ENCODE measurements at regions not wholly inside any gene's neighbourhood (a gene's known extent, or its start where the extent isn't known, plus 50 kb on each side); places are given as distances from the start of the nearest gene placed in this dataset.

DNA sequence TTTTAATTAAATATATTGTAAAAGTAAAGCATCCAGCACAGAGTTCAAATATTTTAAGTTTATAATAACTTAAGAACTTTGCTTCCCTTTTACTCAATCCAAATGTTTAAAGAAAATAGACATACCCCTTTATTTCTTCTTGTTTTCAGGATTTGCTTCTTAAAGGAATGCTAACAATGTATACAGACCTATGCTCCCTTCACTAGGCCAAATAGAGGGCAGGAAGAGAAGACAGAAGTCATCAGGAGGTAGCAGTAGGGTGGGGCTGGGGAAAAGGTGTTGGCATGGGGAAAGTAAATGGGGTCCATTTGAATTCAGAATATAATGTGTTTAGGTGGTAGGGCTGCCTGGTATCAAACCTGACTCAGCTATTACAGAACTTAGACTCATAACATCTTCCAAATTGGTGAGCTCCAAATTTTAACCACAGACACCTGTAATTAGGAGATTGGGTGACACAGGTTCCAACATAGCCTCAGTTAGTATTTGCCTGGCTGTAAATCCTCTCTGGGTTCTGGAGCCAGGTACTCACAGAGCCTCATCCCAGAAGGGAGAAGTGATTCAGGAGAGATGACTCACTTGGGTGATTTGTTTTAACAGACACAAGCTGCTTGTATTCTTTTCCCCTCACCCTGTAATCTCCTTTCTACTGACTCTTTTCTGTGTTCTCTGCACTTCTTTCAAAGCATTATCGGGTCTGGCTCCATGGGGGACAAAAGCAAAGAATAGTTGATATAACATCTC is 60.1 kb upstream of the DUSP10 start:
- Mint-ChIP-seq H3K36me3 (no peaks in the 10 kb centered on the region), H3K4me1 (ENCODE audit: unreplicated experiment) (peaks cover 6% of the 10 kb centered on the region), H3K9me3 (no peaks in the 10 kb centered on the region), H3K4me3 (no peak overlapping the region), H3K27me3 (no peaks in the 10 kb centered on the region), H3K27ac (no peak overlapping the region)
- no peak for DNase-seq (ENCODE audit: extremely low spot score, unreplicated experiment)
- TF ChIP-seq, protein P1, sequence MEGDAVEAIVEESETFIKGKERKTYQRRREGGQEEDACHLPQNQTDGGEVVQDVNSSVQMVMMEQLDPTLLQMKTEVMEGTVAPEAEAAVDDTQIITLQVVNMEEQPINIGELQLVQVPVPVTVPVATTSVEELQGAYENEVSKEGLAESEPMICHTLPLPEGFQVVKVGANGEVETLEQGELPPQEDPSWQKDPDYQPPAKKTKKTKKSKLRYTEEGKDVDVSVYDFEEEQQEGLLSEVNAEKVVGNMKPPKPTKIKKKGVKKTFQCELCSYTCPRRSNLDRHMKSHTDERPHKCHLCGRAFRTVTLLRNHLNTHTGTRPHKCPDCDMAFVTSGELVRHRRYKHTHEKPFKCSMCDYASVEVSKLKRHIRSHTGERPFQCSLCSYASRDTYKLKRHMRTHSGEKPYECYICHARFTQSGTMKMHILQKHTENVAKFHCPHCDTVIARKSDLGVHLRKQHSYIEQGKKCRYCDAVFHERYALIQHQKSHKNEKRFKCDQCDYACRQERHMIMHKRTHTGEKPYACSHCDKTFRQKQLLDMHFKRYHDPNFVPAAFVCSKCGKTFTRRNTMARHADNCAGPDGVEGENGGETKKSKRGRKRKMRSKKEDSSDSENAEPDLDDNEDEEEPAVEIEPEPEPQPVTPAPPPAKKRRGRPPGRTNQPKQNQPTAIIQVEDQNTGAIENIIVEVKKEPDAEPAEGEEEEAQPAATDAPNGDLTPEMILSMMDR (conservative IDR thresholded peaks at IDR 0.05), result no peak

DNA sequence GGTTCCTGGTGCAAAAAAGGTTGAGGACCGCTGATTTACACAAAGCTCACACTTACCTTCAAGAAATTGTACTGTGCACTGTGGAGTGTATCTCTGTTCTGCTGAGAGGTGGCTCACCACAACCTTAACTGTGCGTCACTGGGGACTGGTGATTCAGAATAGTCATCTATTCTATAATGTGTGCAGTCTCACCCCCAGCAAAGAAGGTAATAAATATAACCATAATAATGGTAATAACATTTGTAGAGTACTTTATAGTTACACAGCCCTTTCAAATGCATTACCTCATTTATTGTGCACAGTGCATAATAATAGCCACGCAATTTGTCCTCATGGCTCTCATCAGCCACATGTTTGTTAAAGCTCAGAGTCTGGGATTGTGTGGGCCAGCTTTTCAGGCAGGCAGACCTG is 59.4 kb upstream of the DUSP10 start:
- no peaks in the 10 kb centered on the region for H3K27me3 Mint-ChIP-seq
- no peak for DNase-seq (ENCODE audit: extremely low spot score, unreplicated experiment)
- no peaks in the 10 kb centered on the region for H3K9me3 Mint-ChIP-seq
- no peak overlapping the region for H3K4me3 Mint-ChIP-seq
- H3K27ac Mint-ChIP-seq, result no peak overlapping the region
- H3K36me3 Mint-ChIP-seq, result no peaks in the 10 kb centered on the region
- peaks cover 6% of the 10 kb centered on the region for H3K4me1 Mint-ChIP-seq (ENCODE audit: unreplicated experiment)
- TF ChIP-seq, protein P1 (conservative IDR thresholded peaks at IDR 0.05), result no peak

DNA sequence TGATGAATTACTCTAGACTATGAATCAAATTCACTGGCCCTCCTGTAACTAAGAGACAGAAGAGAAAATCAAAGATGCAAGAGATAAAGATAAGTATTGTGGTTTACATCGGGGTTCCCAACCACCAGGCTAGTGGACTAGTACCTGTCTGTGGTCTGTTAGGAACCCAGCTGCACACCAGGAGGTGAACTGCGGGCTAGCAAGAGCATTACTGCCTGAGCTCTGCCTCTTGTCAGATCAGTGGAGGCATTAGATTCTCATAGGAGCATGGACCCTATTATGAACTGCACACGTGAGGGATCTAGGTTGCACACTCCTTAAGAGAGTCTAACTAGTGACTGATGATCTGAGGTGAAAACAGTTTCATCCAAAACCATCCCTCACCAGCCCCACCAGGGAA is 58.9 kb upstream of the DUSP10 start:
- DNase-seq (ENCODE audit: extremely low spot score, unreplicated experiment), result no peak
- Mint-ChIP-seq H3K4me1 (ENCODE audit: unreplicated experiment) (peaks cover 6% of the 10 kb centered on the region), H3K9me3 (no peaks in the 10 kb centered on the region), H3K27me3 (no peaks in the 10 kb centered on the region), H3K36me3 (no peaks in the 10 kb centered on the region), H3K27ac (no peak overlapping the region), H3K4me3 (no peak overlapping the region)
- TF ChIP-seq, protein P1 (conservative IDR thresholded peaks at IDR 0.05), result no peak

DNA sequence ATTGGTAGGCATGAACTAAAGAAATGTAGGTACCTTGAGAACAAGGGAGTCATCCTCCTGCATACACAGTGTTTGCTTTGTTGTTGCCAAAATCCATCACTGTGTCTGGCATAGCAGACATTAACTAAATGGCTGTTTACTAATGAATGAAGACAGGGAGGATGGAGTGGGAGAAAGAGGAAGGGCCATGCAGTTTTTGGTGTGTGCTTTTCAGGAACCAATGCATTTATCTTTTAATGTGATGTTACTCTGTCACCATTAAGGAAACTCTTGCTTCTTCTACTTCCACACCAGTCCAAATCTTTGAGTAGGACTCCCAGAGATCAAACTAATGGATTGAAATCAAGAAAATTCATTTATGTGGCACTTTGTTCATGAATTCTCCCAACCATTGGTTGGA is 55.6 kb upstream of the DUSP10 start:
- H3K27ac Mint-ChIP-seq, result no peak overlapping the region
- DNase-seq (ENCODE audit: extremely low spot score, unreplicated experiment), result no peak
- H3K4me1 Mint-ChIP-seq (ENCODE audit: unreplicated experiment), result peaks cover 6% of the 10 kb centered on the region
- peaks cover under 1% of the 10 kb centered on the region for H3K9me3 Mint-ChIP-seq
- H3K27me3 Mint-ChIP-seq, result no peaks in the 10 kb centered on the region
- TF ChIP-seq, protein P1 (conservative IDR thresholded peaks at IDR 0.05), result no peak
- H3K36me3 Mint-ChIP-seq, result no peaks in the 10 kb centered on the region
- no peak overlapping the region for H3K4me3 Mint-ChIP-seq

DNA sequence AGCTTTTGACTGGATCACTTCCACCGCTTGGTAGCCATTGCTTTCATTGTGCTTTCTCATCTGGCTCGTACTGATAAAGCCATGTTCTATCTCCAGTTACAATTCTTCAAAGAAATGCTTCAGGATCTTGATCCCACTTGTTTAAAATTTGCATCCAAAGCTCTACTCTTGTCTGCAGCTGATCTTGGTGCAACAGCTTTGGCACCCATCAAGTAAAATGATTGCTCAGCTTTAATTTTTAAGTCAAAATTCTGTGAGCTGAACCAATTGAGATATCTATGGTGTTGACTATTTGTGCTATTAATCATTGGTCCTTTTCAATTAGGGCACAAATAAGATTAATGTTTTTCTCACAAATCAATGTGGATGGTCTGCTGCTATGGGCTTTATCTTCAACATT is 54.8 kb upstream of the DUSP10 start:
- Mint-ChIP-seq H3K4me3 (no peak overlapping the region), H3K36me3 (no peaks in the 10 kb centered on the region), H3K9me3 (peaks cover 7% of the 10 kb centered on the region), H3K27me3 (no peaks in the 10 kb centered on the region), H3K4me1 (ENCODE audit: unreplicated experiment) (no peaks in the 10 kb centered on the region), H3K27ac (no peak overlapping the region)
- no peak for DNase-seq (ENCODE audit: extremely low spot score, unreplicated experiment)
- TF ChIP-seq, protein P1 (conservative IDR thresholded peaks at IDR 0.05), result no peak
